GM21717 (cell line): ENCODE measurements at regions not wholly inside any gene's neighbourhood (a gene's known extent, or its start where the extent isn't known, plus 50 kb on each side); places are given as distances from the start of the nearest gene placed in this dataset.

Source experiments
- ATAC-seq: cut with Tn5 transposase; IDR thresholded peaks from one replicate; pipeline ENCODE4 v1.9.1; 2021; ENCODE audit warnings: mild to moderate bottlenecking, moderate library complexity; ENCODE audit not compliant: unreplicated experiment

DNA sequence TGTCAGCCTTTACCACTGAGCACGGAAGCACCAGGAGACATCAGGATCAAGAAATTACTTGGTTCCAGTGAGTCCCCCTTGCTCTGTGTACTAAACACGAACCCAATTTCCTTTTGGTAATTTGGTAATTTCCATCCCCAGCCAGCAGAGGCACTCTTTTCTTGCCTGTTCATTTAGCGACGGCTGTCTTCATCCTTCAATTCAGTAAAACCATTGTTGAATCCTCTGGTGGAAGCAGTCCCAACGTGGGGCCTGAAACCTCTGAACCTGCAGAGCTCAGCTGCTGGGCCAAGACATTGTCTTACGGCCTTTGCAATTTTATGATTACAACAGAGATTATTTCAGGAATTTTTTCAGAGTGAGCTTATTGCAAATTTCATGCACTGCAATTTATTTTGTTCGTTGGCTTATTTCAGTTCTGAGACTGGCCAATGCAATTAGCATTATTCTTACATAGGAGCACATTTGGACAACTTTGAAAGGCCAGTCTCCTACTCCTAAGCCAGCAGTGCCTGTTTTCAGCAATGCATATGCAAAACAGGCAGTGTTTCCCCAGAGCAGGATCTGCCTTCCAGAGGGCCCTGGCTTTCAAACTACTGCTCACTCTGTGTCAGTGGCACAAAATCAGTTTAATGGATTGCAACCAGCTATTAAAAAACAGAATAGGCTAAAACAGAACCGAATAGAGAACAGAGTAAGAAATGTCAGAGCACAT, 372.9 kb upstream of the TMEM132C start:
- ATAC-seq = no peak

DNA sequence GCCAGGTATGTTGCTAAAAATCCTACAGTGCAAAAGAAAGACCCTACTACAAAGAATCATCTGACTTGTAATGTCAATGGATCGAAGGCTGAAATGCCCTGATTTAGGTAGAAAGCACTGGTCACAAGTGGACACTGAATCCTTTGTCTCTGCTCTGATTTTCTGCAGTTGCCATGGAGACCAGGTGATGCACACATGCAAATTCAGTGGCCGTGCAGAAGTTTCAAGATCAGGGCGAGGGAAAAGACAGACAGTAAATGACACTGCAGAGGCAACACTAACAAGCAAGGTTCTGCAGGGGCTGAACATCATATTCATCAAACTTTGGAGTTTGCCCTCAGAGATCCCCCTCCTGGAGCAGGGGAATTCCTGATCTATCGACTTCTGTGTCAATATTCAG, 370.3 kb upstream of the TMEM132C start:
- no peak for ATAC-seq

DNA sequence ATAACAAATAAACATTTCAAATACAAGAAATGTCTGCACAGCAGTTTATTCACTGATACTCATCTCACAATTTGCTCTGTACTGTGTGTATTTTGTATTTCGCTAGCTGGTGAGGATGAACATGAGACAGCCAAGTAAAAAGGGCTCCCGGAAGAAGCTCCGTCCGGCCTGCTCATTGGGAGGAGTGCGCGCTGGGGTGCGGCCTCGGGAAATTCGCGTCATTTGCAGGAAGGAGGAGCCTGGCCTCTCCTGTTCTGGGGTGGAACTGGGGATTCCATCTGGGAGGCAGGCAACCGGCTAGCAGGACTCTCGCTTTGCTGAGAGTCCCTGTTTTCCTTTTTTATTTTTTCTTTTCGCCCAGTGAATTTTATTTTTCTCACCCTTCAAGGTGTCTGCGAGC, 368.4 kb upstream of the TMEM132C start:
- ATAC-seq = no peak

DNA sequence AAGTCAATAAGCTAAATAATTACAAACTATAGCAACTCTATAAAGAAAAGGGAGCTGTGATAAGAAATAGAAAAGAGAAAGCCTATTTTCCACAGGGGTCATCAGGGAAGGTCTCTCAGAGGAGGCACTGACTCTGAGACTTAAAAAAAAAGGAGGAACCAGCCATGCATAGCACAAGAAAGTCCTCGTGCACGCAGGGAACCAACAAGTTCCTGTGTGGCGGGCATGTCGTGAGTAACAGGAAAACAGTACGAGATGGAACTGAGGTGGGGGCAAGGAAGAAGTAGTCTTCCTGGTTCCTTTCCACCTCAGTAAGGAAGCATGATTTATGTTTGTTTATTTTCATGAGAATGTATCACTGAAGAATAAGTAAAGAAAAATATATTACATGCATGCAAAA, 367.0 kb upstream of the TMEM132C start:
- ATAC-seq = no peak

DNA sequence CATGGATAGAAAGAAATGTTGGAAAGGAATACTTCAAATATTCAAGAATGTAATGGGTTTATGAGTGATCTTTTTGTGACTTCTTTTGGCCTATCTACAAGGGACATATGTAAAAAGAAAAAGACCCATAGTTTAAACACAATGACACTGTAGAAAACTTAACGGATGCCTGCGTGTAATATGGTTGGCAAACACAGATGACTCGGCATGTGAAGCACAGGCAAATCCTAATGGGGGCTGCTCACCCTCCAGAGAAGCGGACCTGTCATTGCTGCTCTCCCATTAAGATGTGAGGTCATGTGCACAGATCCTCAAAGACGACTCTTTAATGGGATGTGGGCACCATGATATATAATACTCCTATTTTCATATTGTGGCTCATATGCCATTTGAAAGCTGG, 366.6 kb upstream of the TMEM132C start:
- no peak for ATAC-seq

DNA sequence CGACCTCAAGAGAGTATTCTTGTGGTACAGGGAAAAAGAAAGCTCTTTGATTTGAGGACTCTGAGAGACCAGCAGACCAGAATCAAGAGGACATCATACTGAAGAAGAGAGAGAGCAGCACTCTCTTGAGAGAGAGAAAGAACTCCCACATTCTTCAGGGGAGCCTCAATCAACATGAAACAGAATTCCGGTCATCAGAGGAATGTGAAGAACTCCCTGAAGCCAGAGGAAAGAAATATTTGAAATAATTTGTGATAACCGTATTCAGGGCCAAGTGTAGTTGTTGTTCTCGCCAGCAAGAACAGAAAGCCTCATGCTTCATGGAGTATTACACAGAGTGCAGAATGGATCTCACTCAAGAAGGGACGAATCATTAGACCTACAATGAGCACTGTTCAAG, 363.8 kb upstream of the TMEM132C start:
- ATAC-seq = no peak

DNA sequence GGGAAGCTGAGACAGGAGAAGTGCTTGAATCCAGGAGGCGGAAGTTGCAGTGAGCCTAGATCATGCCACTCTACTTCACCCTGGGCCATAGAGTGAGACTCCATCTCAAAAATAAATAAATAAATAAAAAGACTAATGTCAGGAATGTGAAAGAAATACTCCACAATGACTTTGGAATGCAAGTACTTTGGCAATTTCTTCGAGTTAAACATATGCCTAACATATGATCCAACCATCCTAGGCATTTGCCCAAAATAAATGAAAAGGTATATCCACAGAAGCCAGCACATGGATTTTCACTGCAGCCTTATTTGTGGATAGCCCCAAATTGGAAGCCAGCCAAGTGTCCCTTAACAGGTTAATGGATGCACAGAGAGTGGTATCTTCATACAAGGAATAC, 357.9 kb upstream of the TMEM132C start:
- no peak for ATAC-seq

DNA sequence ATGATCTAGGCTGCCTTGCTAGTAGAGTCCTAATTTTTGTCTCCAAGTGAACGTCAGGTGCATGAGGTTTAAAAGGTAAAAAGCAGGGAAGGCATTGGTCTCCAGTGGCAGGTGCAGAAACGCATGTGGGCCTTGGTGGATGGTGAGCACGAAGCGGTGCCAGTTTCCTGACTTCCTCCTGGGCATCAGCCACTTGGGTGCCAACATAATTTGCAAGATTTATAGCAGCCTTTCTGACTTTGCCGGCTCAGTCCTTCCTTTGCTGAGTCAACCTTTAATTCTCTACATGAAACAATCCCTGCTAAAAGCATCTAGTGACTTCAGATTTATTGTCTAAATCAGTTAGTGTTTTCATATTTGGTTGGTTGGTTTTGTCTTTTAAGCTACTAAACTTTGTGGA, 355.7 kb upstream of the TMEM132C start:
- no peak for ATAC-seq

DNA sequence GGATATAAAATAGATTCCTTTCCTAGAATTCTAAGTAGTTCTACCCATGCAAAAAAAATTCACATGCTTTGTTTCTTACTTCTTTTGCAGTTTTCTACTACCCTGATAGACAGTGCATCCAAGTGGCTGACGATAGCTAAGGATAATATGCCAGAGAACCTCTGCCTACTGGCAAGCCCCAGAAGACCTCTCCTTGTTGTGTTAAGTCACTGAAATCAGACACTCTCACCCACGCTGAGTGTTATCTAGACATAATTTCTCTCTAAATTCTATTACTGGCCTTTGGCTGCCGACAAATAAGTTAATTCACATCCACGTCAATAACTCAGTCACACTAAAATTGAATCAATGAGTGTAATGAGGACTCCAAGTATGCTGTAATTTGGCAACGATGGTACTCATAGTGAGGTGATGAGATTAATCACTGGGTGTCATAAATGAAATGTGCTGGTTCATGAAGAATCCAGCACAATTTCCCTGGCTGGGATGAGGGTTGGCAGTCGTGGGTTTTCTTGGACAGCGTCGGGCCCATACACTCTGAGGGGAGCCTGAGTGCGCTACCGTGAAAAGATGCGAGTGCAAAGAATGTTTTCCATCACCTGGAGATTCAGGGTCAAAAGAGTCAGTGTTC, 354.8 kb upstream of the TMEM132C start:
- no peak for ATAC-seq

DNA sequence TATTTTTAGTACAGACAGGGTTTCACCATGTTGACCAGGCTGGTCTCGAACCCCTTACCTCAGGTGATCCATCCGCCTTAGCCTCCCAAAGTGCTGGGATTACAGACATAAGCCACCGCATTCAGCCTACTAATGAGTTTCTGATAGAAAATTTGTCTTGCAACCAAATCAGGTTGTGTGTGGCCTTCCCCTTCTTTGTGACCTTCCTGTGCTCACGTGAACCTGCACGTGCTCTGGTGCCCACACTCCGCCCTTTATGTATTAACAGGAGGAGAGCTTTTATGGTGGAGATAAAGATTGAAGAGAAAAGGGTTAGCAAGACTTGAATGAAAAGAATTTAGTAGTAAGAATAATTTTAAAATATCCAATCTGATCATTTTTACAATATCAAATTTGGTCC, 343.5 kb upstream of the TMEM132C start:
- no peak for ATAC-seq

DNA sequence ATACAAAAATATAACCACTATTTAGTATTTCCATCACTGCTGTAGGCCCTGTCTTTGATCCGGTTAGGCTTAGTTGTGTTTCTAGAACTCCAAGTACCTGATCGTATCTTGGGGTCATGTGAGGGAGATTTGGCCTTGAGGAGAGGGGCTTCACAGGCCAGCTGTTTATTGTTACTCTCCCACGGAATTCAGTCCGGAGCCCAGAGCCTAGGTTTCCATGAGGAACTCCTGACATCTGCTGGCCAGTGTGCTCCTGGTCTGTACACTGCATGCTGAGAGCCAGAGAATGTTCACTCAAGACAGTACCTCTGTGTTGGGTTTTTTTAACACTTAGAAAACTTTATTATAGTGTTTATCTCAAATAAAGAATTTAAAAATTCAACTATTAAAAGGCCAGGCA, 341.0 kb upstream of the TMEM132C start:
- no peak for ATAC-seq

DNA sequence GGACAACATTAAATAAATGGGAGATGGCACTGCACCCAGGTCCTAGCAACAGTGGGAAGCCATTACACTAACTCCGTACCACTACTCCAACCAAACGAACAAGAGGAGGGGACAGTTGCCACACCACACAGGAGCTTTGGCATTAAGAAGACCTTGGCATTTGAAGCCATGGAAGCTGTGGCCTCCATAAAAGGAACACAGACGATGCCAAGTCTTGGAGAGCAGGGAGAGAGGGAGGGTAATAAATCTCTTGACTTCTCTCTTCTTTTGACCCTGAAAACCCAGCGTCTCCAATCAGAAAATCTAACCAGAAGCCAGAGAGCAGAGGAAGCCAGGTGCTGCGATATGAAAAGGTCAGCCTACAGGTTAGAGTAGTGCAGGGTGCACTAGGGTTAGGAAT, 338.8 kb upstream of the TMEM132C start:
- ATAC-seq = no peak

DNA sequence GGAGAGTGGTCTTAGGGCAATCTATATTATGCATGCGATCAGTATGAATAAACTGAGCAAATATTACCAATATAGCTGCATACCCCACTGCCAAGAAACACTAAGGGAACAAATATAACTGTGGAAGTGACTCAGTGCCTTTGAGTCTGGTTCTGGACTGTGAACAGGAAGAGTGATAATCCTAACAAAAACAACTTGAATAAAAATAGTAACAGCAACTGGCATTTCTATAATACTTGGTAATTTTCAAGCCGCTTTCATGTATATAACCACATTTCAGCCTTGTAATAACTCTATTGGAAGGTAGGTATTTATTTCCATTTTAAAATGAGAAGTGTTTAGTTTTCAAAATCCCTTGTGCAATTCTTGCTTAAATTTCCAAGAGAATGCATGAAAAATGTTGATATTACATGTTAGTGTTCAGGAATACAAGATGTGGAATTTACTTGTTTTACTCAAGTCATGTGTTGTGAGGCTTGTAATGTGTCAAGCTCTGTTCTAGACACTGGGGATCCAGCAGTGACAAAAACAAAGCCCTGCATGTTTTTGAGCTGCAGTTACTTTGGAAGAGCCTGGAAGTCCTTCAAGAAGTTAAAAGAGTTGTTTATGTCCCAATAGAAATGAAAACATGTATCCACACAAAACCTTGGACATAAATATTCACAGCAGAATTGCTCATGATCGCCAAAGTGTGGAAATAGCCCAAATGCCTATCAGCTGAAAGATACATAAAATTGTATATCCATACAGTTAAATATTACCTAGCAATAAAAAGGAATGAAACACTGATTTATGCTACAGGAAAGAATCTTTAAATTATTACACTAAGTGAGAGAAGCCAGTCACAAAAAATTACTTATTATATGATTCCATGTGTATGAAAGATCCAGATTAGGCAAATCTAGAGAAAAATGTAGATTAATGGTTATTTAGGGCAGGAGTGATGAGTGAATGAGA, 338.1 kb upstream of the TMEM132C start:
- ATAC-seq = no peak

DNA sequence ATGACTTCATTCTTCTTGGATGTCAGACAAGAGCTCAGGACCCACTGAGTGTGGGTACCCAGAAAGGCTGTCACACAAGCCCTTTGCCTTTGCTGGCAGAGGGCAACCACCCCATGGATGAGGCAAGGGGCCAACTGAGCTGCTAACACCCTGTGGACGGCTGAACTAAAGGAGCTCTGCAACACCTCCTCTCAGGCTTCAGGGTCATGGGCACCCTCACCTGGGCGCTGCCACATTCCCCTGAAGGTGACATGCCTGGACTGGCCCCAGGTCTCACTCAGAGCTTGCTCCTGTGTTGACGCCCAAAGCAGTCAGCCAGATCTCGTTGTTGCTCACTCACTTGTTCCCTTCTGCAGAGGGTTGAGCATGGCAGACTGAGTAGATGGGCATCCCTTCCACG, 336.8 kb upstream of the TMEM132C start:
- no peak for ATAC-seq

DNA sequence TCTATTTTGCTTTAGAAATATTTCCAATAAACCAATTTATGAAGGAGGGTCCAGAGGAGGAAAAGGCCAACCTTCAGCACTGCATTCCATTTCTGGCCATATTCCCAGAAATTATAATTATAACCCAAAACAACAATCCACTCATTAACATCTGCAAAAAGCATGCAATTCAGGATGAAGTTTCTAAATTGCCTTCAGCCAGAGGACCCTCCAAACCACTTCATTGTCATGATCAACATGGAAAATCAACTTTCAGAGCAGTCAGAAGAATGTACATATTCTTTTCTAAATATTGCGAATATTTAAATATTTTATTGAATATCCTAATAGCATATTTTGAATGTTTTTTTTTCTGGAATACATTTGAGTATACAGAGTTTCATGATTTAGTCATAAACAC, 332.6 kb upstream of the TMEM132C start:
- no peak for ATAC-seq

DNA sequence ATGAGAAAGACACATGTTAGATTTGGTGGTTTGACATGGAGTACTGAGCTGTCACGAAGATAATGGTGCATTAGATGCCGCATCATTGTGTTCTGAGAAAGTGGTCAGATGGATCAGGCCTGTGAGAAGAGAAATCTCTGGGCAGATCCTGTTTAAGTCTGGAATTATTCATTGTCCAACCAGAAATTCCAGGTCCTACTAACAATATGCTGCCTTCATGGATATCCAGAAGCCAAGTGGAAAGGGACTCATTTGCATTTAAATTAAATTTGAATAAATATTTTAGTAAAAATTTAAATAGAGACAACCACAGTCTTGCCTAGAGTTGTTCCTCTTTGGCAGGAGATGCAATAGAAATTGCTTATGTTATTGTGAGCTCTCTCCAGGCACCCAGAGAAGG, 330.5 kb upstream of the TMEM132C start:
- ATAC-seq = no peak

DNA sequence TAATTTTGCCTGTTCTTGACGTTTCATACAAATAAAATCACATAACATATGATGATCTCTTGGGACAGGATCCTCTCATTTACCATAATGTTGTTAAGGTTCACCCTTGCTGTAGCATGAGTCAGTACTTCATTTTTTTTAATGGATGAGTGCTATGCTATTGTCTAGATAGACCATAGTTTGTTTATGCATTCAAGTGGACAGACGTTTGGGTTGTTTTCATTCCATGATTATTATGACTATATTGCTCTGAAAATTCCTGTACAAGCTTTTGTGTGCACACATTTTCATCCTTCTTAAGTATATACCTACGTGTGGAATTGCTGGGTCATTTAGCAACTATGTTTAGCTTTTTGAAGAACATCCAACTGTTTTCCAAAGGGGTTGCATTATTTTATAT, 325.6 kb upstream of the TMEM132C start:
- no peak for ATAC-seq

DNA sequence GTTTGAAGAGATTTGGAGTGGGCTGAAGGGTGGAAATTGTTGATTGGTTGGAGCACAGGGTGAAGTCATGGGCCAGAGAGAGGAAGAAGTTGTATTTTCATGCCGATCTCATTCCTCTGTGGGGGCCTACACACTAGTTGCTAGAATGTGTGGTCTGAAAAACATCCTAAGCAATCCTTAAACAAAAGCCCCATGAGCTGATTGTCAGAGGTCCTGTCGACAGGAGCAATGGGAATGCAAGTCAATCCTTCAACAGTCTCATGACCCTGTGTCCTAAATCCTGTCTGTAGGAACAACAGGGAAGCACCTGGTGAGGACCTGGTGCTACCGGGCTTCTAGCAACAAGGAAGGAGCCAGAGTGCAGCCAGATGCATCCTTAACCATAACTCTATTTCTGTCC, 324.0 kb upstream of the TMEM132C start:
- ATAC-seq = no peak

DNA sequence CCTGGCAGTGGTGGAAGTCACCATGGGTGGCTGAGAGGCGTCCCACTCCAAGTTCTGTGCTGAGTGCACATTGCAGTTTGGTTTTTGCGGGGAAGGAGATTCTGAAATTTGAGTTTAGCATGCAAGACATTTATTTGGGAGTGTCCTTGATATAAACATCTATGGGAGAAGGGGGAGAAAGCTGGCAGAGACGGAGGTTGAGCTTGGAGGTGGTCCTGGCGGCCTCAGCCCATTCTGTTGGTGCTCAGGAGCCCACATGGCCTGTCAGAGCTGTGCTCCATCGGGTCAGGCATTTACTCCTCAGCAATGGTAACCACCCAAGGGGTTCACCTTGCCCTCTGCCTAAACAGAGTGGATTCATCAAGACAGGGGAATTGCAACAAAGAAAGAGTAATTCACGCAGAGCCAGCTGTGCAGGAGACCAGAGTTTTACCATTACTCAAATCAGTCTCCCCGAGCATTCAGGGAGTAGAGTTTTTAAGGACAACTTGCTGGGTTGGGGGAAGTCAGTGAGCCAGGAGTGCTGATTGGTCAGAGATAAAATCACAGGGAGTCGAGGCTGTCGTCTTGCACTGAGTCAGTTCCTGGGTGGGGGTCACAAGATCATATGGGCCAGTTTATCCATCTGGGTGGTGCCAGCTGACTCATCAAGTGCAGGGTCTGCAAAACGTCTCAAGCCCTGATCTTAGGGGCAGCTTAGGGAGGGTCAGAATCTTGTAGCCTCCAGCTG, 323.3 kb upstream of the TMEM132C start:
- ATAC-seq = no peak

DNA sequence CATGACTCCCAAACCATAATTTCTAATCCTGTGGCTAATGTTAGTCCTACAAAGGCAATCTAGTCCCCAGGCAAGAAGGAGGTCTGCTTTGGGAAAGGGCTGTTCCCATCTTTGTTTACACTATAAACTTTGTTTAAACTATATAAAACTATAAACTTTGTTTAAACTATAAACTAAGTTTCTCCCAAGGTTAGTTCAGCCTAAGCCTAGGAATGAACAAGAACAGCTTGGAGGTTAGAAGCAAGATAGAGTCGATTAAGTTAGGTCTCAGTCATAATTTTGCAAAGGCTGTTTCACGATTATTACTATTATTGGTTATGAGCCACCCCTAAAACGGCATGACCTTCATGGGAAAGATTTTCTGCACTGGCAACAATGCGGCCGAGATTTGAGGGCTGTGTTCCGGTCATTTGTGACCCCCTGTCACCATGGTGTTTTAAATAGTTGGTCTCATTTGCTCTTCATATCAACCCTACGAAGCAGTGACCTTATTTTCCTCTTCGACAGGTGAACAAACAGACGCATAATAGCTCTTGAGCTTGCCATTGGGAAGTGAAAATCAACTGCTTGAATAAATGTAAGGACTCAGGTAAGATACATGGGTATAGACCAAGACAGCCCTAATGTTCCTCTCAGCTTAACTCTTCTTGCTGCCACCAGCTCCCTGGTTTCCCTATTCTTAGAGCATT, 322.6 kb upstream of the TMEM132C start:
- no peak for ATAC-seq
